Inflammatory macrophage treated with lipopolysaccharide for 4 hours (primary cell): ENCODE measurements at regions not wholly inside any gene's neighbourhood (a gene's known extent, or its start where the extent isn't known, plus 50 kb on each side); places are given as distances from the start of the nearest gene placed in this dataset.
A peak's percentile ranks its signal among the peaks of the same experiment; 100 is the strongest.

Experiments used
- DNase-seq: peaks from one replicate; pipeline ENCODE4 v3.0.0-alpha.2; 2020

- DNase-seq = no peak
Observed at GRCh38 chr6:170160031-170160627, 130.7 kb downstream of the DLL1 start.

GRCh38 chr6:170159022-170159965, 131.6 kb downstream of the DLL1 start:
- DNase-seq = no peak

- no peak for DNase-seq
Observed at GRCh38 chr6:170158296-170159021, 132.4 kb downstream of the DLL1 start.

GRCh38 chr6:170157567-170158218, 133.2 kb downstream of the DLL1 start:
- no peak for DNase-seq

GRCh38 chr6:170156448-170157375, 134.2 kb downstream of the DLL1 start:
- no peak for DNase-seq

- no peak for DNase-seq
Observed at GRCh38 chr6:170155464-170156196, 135.2 kb downstream of the DLL1 start.

- no peak for DNase-seq
Observed at GRCh38 chr6:170153436-170154319, 137.2 kb downstream of the DLL1 start.

GRCh38 chr6:170152989-170153388, 137.9 kb downstream of the DLL1 start:
- no peak for DNase-seq

GRCh38 chr6:170152124-170152926, 138.6 kb downstream of the DLL1 start:
- DNase-seq = peak; percentile 63

GRCh38 chr6:170151804-170152123, 139.1 kb downstream of the DLL1 start:
- DNase-seq = no peak

- DNase-seq = no peak
Observed at GRCh38 chr6:170151321-170151771, 139.5 kb downstream of the DLL1 start.

GRCh38 chr6:170150590-170150945, 140.3 kb downstream of the DLL1 start:
- no peak for DNase-seq

GRCh38 chr6:170149681-170150589, 140.9 kb downstream of the DLL1 start:
- DNase-seq = no peak

GRCh38 chr6:170148709-170149470, 142.0 kb downstream of the DLL1 start:
- no peak for DNase-seq

- no peak for DNase-seq
Observed at GRCh38 chr6:170147832-170148708, 142.8 kb downstream of the DLL1 start.

GRCh38 chr6:170147056-170147787, 143.7 kb downstream of the DLL1 start:
- no peak for DNase-seq
